ENCODE measurements at regions not wholly inside any gene's neighbourhood (a gene's known extent, or its start where the extent isn't known, plus 50 kb on each side); places are given as distances from the start of the nearest gene placed in this dataset.
"Not testable (repeated sequence)": the region's sequence is repeated elsewhere in the genome, so short reads cannot be mapped to it uniquely, and the experiment has no call there.

DNA sequence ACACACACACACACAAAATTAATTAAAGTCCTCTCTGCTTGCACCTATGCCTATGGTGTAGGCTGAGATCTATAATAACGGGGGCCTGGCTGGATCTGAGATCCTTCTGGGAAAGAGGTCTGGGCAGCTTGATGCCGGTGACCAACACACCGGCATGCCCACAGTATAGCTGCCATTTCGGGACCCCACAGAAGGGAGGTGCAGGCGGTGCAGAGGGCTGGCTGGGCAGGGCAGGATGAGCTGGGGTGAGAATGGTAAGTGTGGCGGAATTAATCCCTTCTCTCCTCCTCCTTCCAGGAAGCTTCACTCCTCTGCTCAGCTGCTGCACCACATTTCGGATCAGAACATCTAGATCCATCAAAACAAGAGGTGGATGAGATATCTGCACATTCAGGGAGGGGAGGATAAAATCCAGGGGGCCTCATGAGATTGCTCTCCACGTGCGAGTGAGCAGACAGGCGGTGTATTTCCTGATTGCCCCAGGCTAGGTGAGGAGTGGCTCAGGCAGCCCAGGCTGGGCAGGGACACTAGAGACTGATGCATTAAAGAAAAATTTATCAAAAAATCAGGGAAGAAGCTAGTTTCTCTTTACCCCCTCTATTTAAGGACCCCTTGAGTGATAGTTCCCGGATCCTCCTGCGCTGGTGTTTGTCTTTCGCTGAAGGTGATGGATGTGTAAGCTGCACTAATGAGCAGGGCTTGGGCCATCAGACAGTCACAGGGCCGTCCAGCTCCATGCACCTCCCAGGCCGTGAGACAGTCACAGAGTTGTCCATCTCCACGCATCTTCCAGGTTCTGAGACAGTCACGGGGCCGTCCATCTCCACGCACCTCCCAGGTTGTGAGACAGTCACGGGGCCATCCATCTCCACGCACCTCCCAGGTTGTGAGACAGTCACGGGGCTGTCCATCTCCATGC is 449.9 kb downstream of the PTPRU start:
- H3K4me1 ChIP-seq (ENCODE audit: control insufficient read depth, insufficient read depth, low read length) = no peaks in the 10 kb centered on the region
- no peaks in the 10 kb centered on the region for H3K9me3 ChIP-seq (ENCODE audit: control insufficient read depth, insufficient read depth, low read length)
- H3K4me3 ChIP-seq (ENCODE audit: low read length) = no peak overlapping the region
- H3K36me3 ChIP-seq (ENCODE audit: control insufficient read depth, insufficient read depth, low read length) = no peaks in the 10 kb centered on the region
- no CpG with 5 or more reads among the region's 22 CpGs for whole genome bisulfite sequencing (ENCODE audit: insufficient coverage, insufficient read length)
- DNase-seq (ENCODE audit: low read depth, low spot score) = no peak
- no peaks in the 10 kb centered on the region for H3K27me3 ChIP-seq (ENCODE audit: control insufficient read depth, insufficient read depth, low read length)
- H3K27ac ChIP-seq (ENCODE audit: low read length) = no peak overlapping the region

DNA sequence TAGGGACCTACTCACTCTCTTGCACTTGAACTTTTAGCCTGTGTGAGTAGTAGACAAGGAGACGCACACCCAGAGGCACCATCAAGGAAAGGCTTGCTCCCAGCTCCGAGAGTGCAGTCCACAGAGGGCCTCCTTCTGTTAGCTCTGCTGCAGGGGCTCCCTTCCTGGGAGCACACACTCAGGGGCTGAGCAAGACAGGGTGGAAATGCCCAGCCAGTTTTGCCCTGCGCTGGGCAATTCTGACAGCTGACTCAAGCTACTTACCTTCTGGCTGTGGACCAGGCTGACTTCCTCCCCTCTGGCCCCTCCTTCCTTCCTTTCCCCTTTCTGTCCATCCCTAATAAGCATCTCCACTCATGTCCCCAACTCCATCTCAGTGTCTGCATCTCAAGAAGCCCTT is 449.1 kb downstream of the PTPRU start:
- H3K36me3 ChIP-seq (ENCODE audit: control insufficient read depth, insufficient read depth, low read length) = no peaks in the 10 kb centered on the region
- no peaks in the 10 kb centered on the region for H3K4me1 ChIP-seq (ENCODE audit: control insufficient read depth, insufficient read depth, low read length)

DNA sequence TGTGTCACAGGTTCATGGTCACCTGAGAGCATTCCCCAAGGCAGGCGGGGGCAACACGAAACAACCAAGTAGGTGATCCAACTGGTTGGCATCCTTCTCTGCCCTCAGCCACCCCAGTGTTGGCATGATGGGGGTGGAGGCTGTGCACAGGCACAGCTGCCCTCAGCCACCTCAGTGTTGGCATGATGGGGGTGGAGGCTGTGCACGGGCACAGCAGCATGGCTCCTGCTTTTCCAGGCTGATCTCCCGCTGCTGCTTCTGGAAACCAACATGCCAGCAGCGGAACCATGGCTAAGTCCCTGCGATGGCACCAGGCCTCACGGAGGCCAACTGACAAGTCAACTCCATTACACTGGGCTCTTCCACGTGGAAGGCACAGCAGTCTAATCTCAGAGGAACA is 447.8 kb downstream of the PTPRU start:
- no peaks in the 10 kb centered on the region for H3K4me1 ChIP-seq (ENCODE audit: control insufficient read depth, insufficient read depth, low read length)
- no peak overlapping the region for H3K27ac ChIP-seq (ENCODE audit: low read length)
- no CpG with 5 or more reads among the region's 8 CpGs for WGBS (ENCODE audit: insufficient coverage, insufficient read length)
- no peak overlapping the region for H3K4me3 ChIP-seq (ENCODE audit: low read length)
- no peaks in the 10 kb centered on the region for H3K9me3 ChIP-seq (ENCODE audit: control insufficient read depth, insufficient read depth, low read length)
- no peaks in the 10 kb centered on the region for H3K36me3 ChIP-seq (ENCODE audit: control insufficient read depth, insufficient read depth, low read length)
- H3K27me3 ChIP-seq (ENCODE audit: control insufficient read depth, insufficient read depth, low read length) = no peaks in the 10 kb centered on the region
- no peak for DNase-seq (ENCODE audit: low read depth, low spot score)

More for the DNA sequence above, 449.1 kb downstream of the PTPRU start:
- no CpG with 5 or more reads among the region's 3 CpGs for whole genome bisulfite sequencing (ENCODE audit: insufficient coverage, insufficient read length)
- Histone ChIP-seq H3K27ac (ENCODE audit: low read length) (no peak overlapping the region), H3K4me3 (ENCODE audit: low read length) (no peak overlapping the region), H3K27me3 (ENCODE audit: control insufficient read depth, insufficient read depth, low read length) (no peaks in the 10 kb centered on the region), H3K9me3 (ENCODE audit: control insufficient read depth, insufficient read depth, low read length) (no peaks in the 10 kb centered on the region)
- DNase-seq (ENCODE audit: low read depth, low spot score) = no peak

DNA sequence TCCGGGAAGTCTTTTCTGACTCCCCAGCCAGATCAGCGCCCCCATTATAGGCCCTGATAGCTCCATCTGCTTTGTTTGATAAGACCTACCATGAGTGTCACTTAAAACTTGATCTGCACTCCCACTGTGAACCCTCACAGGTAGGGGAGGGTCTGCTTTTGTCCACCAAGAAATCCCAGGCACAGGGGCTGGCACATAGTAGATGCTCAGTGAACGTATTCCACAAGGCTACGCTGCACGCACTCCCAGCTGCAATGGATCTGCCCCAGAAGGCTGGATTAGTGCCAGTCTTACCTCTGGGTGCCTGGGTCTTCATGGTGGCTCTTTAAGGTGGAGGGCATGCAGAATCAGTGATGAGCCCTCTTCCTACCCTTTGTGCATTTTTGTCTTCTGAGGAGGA is 447.1 kb downstream of the PTPRU start:
- Histone ChIP-seq H3K36me3 (ENCODE audit: control insufficient read depth, insufficient read depth, low read length) (no peaks in the 10 kb centered on the region), H3K4me3 (ENCODE audit: low read length) (no peak overlapping the region), H3K27me3 (ENCODE audit: control insufficient read depth, insufficient read depth, low read length) (no peaks in the 10 kb centered on the region), H3K9me3 (ENCODE audit: control insufficient read depth, insufficient read depth, low read length) (no peaks in the 10 kb centered on the region), H3K4me1 (ENCODE audit: control insufficient read depth, insufficient read depth, low read length) (no peaks in the 10 kb centered on the region), H3K27ac (ENCODE audit: low read length) (no peak overlapping the region)
- no peak for DNase-seq (ENCODE audit: low read depth, low spot score)
- no CpG with 5 or more reads among the region's 5 CpGs for WGBS (ENCODE audit: insufficient coverage, insufficient read length)

DNA sequence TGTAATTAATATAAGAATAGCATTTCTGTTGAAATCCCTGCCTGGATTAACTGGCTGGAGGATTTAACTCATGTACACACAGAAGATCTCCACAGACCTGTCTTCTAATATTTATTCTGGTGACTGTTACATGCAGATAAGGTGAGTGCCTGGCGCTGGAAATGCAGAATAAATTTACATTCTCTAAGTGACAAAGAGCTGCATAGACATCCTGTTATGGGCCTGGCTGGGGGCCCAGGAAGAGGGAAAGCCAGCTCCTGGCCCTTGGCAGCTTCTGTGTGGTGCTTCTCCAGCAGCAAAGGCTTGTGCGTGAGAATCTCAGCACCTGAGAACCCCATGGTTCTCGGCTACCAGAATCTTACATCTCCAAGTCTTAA is 446.6 kb downstream of the PTPRU start:
- WGBS (ENCODE audit: insufficient coverage, insufficient read length) = no CpG with 5 or more reads among the region's 3 CpGs
- DNase-seq (ENCODE audit: low read depth, low spot score) = no peak
- no peak overlapping the region for H3K27ac ChIP-seq (ENCODE audit: low read length)

DNA sequence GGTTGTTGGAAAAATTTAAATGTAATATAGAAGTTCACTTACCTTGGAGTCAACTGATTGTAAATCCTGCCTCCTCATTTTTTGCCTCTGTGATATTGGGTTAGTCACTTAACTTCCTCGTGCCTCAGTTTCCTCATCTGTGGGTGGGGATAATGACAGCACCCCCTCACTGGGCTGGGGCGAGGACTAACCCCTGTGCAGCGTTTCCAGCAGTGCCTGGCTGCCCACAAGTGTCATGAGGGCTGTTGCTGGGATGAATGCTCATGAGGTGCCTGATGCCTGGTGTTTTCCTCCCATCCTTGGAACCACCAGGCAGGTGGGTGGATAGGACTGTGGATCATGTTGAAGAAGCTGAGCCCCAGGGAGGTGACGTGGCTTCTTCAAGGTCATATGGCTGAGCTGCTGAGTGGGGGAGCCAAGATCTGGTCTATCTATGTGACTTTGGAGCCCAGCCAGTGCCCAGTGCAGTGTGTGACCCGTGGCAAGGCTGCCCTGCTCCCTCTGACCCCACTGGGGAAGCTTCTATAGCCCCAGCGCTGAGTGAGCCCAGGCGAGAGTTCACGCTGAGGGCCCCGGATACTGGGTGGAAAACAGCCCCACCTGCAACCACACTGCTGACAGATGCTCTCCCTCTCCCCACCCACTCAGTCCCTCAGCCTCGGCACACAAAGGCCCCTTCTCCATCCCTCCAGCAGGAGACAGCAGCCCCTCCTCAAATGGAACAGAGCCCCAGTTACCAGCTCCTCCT is 446.0 kb downstream of the PTPRU start:
- Histone ChIP-seq H3K4me3 (ENCODE audit: low read length) (no peak overlapping the region), H3K9me3 (ENCODE audit: control insufficient read depth, insufficient read depth, low read length) (no peaks in the 10 kb centered on the region), H3K27me3 (ENCODE audit: control insufficient read depth, insufficient read depth, low read length) (no peaks in the 10 kb centered on the region), H3K27ac (ENCODE audit: low read length) (no peak overlapping the region), H3K4me1 (ENCODE audit: control insufficient read depth, insufficient read depth, low read length) (no peaks in the 10 kb centered on the region), H3K36me3 (ENCODE audit: control insufficient read depth, insufficient read depth, low read length) (no peaks in the 10 kb centered on the region)
- WGBS (ENCODE audit: insufficient coverage, insufficient read length) = no CpG with 5 or more reads among the region's 10 CpGs
- no peak for DNase-seq (ENCODE audit: low read depth, low spot score)

More for the DNA sequence above, 446.6 kb downstream of the PTPRU start:
- Histone ChIP-seq H3K36me3 (ENCODE audit: control insufficient read depth, insufficient read depth, low read length) (no peaks in the 10 kb centered on the region), H3K27me3 (ENCODE audit: control insufficient read depth, insufficient read depth, low read length) (no peaks in the 10 kb centered on the region), H3K9me3 (ENCODE audit: control insufficient read depth, insufficient read depth, low read length) (no peaks in the 10 kb centered on the region), H3K4me3 (ENCODE audit: low read length) (no peak overlapping the region), H3K4me1 (ENCODE audit: control insufficient read depth, insufficient read depth, low read length) (no peaks in the 10 kb centered on the region)

DNA sequence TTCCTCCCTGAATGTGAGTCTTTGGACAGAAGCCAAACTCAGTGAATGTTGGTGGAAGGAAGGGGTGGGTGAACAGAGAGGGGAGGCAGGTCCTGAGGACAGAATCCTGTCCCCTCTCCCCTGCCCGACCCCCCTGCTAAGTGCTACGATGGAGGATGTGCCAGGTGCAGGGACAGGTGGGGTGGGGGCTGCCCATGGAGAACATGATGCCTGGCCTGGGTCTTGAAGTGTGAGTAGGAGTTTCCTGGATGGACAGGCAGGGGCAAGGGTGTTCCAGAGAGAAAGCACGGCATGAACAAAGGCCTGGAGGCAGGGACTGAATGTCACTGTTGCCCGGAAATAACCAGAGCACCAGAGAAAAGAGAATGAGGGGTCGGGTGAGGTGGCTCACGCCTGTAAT is 445.1 kb downstream of the PTPRU start:
- no CpG with 5 or more reads among the region's 6 CpGs for WGBS (ENCODE audit: insufficient coverage, insufficient read length)
- H3K4me1 ChIP-seq (ENCODE audit: control insufficient read depth, insufficient read depth, low read length); DNase-seq (ENCODE audit: low read depth, low spot score); H3K36me3 ChIP-seq (ENCODE audit: control insufficient read depth, insufficient read depth, low read length); H3K4me3 ChIP-seq (ENCODE audit: low read length); H3K27ac ChIP-seq (ENCODE audit: low read length); H3K9me3 ChIP-seq (ENCODE audit: control insufficient read depth, insufficient read depth, low read length); H3K27me3 ChIP-seq (ENCODE audit: control insufficient read depth, insufficient read depth, low read length): not testable (repeated sequence)

DNA sequence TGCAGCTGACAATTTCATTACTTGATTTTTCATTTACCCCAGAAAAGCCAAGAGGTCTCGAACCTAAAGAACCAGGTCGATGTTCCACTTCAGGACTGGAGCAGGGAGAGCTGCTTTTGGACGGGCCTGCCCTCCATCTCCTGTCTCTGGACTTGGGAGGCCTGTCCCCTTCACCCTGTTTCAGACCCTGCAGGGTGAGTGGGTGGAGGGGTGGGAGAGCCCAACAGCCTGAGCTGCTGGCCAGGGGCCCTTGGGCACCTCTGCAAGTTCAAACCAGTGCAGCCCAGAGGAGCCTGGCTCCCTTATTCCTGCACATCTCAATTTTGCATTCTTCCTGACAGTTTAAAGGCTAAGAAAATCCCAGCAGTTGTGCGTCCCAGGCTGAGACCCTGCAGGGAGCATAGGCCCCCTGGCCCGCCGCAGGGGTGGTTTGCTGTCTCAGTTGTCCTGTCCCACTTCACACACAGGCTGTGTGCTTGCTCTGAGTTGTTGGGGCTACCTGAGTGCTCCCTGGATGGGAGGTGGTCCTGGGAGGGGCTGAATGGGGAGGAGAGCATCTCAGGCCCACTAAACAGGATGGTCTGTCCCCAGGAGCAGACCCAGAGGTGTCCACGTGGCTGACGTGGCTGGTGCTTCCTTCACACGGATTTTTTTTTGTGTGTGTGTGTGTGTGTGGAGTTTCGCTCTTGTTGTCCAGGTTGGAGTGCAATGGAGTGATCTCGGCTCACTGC is 443.7 kb downstream of the PTPRU start:
- no peaks in the 10 kb centered on the region for H3K36me3 ChIP-seq (ENCODE audit: control insufficient read depth, insufficient read depth, low read length)
- WGBS (ENCODE audit: insufficient coverage, insufficient read length) = no CpG with 5 or more reads among the region's 11 CpGs
- H3K27me3 ChIP-seq (ENCODE audit: control insufficient read depth, insufficient read depth, low read length) = no peaks in the 10 kb centered on the region
- no peak overlapping the region for H3K4me3 ChIP-seq (ENCODE audit: low read length)
- no peak overlapping the region for H3K27ac ChIP-seq (ENCODE audit: low read length)
- no peaks in the 10 kb centered on the region for H3K4me1 ChIP-seq (ENCODE audit: control insufficient read depth, insufficient read depth, low read length)
- DNase-seq (ENCODE audit: low read depth, low spot score) = no peak
- H3K9me3 ChIP-seq (ENCODE audit: control insufficient read depth, insufficient read depth, low read length) = no peaks in the 10 kb centered on the region

DNA sequence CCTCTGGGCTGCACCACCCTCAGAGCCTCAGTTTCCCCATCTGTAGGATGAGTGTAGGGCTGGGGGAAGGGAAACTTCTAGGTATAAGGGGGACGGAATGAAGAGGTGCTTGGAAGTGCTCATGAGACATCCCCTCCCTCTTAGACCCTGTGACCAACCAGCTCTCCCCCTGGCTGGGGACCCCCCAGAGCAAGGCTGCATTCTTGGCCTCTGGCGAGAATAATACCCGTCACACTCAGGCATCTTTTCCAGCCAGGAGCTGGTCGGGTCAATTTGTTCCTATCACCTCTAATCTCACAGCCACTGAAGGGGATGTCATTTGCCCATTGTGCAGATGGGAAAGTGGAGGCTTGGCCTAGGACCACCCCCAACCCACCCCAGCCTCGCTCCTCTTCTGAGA is 443.0 kb downstream of the PTPRU start:
- WGBS (ENCODE audit: insufficient coverage, insufficient read length) = no CpG with 5 or more reads among the region's 5 CpGs
- no peaks in the 10 kb centered on the region for H3K9me3 ChIP-seq (ENCODE audit: control insufficient read depth, insufficient read depth, low read length)
- no peaks in the 10 kb centered on the region for H3K4me1 ChIP-seq (ENCODE audit: control insufficient read depth, insufficient read depth, low read length)
- no peak for DNase-seq (ENCODE audit: low read depth, low spot score)
- H3K27me3 ChIP-seq (ENCODE audit: control insufficient read depth, insufficient read depth, low read length) = no peaks in the 10 kb centered on the region
- H3K36me3 ChIP-seq (ENCODE audit: control insufficient read depth, insufficient read depth, low read length) = no peaks in the 10 kb centered on the region
- H3K27ac ChIP-seq (ENCODE audit: low read length) = no peak overlapping the region
- H3K4me3 ChIP-seq (ENCODE audit: low read length) = no peak overlapping the region
